ENCODE measurements at regions not wholly inside any gene's neighbourhood (a gene's known extent, or its start where the extent isn't known, plus 50 kb on each side); places are given as distances from the start of the nearest gene placed in this dataset.
"Not testable (repeated sequence)": the region's sequence is repeated elsewhere in the genome, so short reads cannot be mapped to it uniquely, and the experiment has no call there.

- H3K4me1 ChIP-seq (ENCODE audit: control insufficient read depth in 1 of 2, insufficient read depth in 1 of 2, low read depth in 1 of 2, low read length in 1 of 2), result no peaks in the 10 kb centered on the region
- H3K4me3 ChIP-seq (ENCODE audit: low read depth in 1 of 2, low read length in 1 of 2), result no peak overlapping the region
- no peak overlapping the region for H3K27ac ChIP-seq
- no peaks in the 10 kb centered on the region for H3K27me3 ChIP-seq
- no peak for TF ChIP-seq CTCF (IDR thresholded peaks at IDR 0.05)
- no peaks in the 10 kb centered on the region for H3K36me3 ChIP-seq
- H3K9me3 ChIP-seq, result peaks cover 27% of the 10 kb centered on the region
Measured at GRCh38 chr21:7916329-7917303, 2604.8 kb upstream of the TPTE start.

- Histone ChIP-seq H3K9me3 (peaks cover 29% of the 10 kb centered on the region), H3K27me3 (no peaks in the 10 kb centered on the region), H3K27ac (no peak overlapping the region), H3K4me1 (ENCODE audit: control insufficient read depth in 1 of 2, insufficient read depth in 1 of 2, low read depth in 1 of 2, low read length in 1 of 2) (no peaks in the 10 kb centered on the region), H3K4me3 (ENCODE audit: low read depth in 1 of 2, low read length in 1 of 2) (no peak overlapping the region), H3K36me3 (no peaks in the 10 kb centered on the region)
- TF ChIP-seq CTCF (IDR thresholded peaks at IDR 0.05), result no peak
Measured at GRCh38 chr21:7917729-7918128, 2603.7 kb upstream of the TPTE start.

GRCh38 chr21:7925918-7926582, 2595.3 kb upstream of the TPTE start:
- not testable (repeated sequence) for H3K4me3 ChIP-seq (ENCODE audit: low read depth in 1 of 2, low read length in 1 of 2); H3K27ac ChIP-seq; H3K27me3 ChIP-seq; H3K36me3 ChIP-seq; H3K4me1 ChIP-seq (ENCODE audit: control insufficient read depth in 1 of 2, insufficient read depth in 1 of 2, low read depth in 1 of 2, low read length in 1 of 2)
- H3K9me3 ChIP-seq, result peaks cover 65% of the 10 kb centered on the region

- H3K9me3 ChIP-seq, result peaks cover 74% of the 10 kb centered on the region
- not testable (repeated sequence) for H3K4me1 ChIP-seq (ENCODE audit: control insufficient read depth in 1 of 2, insufficient read depth in 1 of 2, low read depth in 1 of 2, low read length in 1 of 2); H3K27ac ChIP-seq; H3K4me3 ChIP-seq (ENCODE audit: low read depth in 1 of 2, low read length in 1 of 2); H3K36me3 ChIP-seq; H3K27me3 ChIP-seq
Measured at GRCh38 chr21:7928528-7928927, 2592.9 kb upstream of the TPTE start.

- H3K9me3 ChIP-seq, result peaks cover 73% of the 10 kb centered on the region
- H3K27ac ChIP-seq; H3K36me3 ChIP-seq; H3K4me1 ChIP-seq (ENCODE audit: control insufficient read depth in 1 of 2, insufficient read depth in 1 of 2, low read depth in 1 of 2, low read length in 1 of 2); H3K4me3 ChIP-seq (ENCODE audit: low read depth in 1 of 2, low read length in 1 of 2); H3K27me3 ChIP-seq: not testable (repeated sequence)
Measured at GRCh38 chr21:7929586-7929985, 2591.8 kb upstream of the TPTE start.

GRCh38 chr21:7930445-7930844, 2590.9 kb upstream of the TPTE start:
- not testable (repeated sequence) for H3K27ac ChIP-seq; H3K4me1 ChIP-seq (ENCODE audit: control insufficient read depth in 1 of 2, insufficient read depth in 1 of 2, low read depth in 1 of 2, low read length in 1 of 2); H3K27me3 ChIP-seq; H3K4me3 ChIP-seq (ENCODE audit: low read depth in 1 of 2, low read length in 1 of 2); H3K36me3 ChIP-seq
- peaks cover 73% of the 10 kb centered on the region for H3K9me3 ChIP-seq

GRCh38 chr21:7932113-7932512, 2589.3 kb upstream of the TPTE start:
- H3K27ac ChIP-seq, result not testable (repeated sequence)
- peaks cover 75% of the 10 kb centered on the region for H3K9me3 ChIP-seq

GRCh38 chr21:7932834-7933233, 2588.5 kb upstream of the TPTE start:
- peaks cover 75% of the 10 kb centered on the region for H3K9me3 ChIP-seq
- not testable (repeated sequence) for H3K27ac ChIP-seq; H3K4me1 ChIP-seq (ENCODE audit: control insufficient read depth in 1 of 2, insufficient read depth in 1 of 2, low read depth in 1 of 2, low read length in 1 of 2); H3K4me3 ChIP-seq (ENCODE audit: low read depth in 1 of 2, low read length in 1 of 2); H3K27me3 ChIP-seq; H3K36me3 ChIP-seq

More at GRCh38 chr21:7932113-7932512, 2589.3 kb upstream of the TPTE start:
- H3K27me3 ChIP-seq; H3K4me1 ChIP-seq (ENCODE audit: control insufficient read depth in 1 of 2, insufficient read depth in 1 of 2, low read depth in 1 of 2, low read length in 1 of 2); H3K36me3 ChIP-seq; H3K4me3 ChIP-seq (ENCODE audit: low read depth in 1 of 2, low read length in 1 of 2): not testable (repeated sequence)

All from neutrophil (primary cell).